H9 (cell line): ENCODE measurements at regions not wholly inside any gene's neighbourhood (a gene's known extent, or its start where the extent isn't known, plus 50 kb on each side); places are given as distances from the start of the nearest gene placed in this dataset.

Source experiments
- DNase-seq: peaks from one replicate; pipeline ENCODE4 v3.0.0-alpha.2; 2017
- H2AFZ ChIP-seq: one replicate; pipeline ENCODE4 v1.6.1; 2013; ENCODE audit warnings: mild to moderate bottlenecking, low read length, control low read depth, moderate library complexity
- H2AK5ac ChIP-seq: 2 replicates; pipeline ENCODE4 v1.6.1; 2013; ENCODE audit warnings: low read length, control low read depth, mixed read lengths; ENCODE audit not compliant: insufficient read length
- H2BK120ac ChIP-seq: one replicate; pipeline ENCODE4 v1.6.1; 2013; ENCODE audit warnings: low read depth, mild to moderate bottlenecking, low read length, control low read depth, inconsistent platforms; ENCODE audit not compliant: poor library complexity, severe bottlenecking
- H2BK12ac ChIP-seq: 2 replicates; pipeline ENCODE4 v1.6.1; 2013; ENCODE audit warnings: low read length, control low read depth, mixed read lengths, low read depth; ENCODE audit not compliant: insufficient read length
- H2BK15ac ChIP-seq: 2 replicates; pipeline ENCODE4 v1.6.1; 2013; ENCODE audit warnings: low read depth, low read length, control low read depth
- H2BK20ac ChIP-seq: one replicate; pipeline ENCODE4 v1.6.1; 2013; ENCODE audit warnings: low read depth, mild to moderate bottlenecking, low read length, control low read depth, inconsistent platforms; ENCODE audit not compliant: poor library complexity, severe bottlenecking
- H2BK5ac ChIP-seq: 2 replicates; pipeline ENCODE4 v1.6.1; 2013; ENCODE audit warnings: low read length, control low read depth, mixed read lengths; ENCODE audit not compliant: insufficient read length
- H3K14ac ChIP-seq: 2 replicates; pipeline ENCODE4 v1.6.1; 2013; ENCODE audit warnings: low read length, control low read depth; ENCODE audit not compliant: insufficient read depth
- H3K18ac ChIP-seq: 2 replicates; pipeline ENCODE4 v1.6.1; 2013; ENCODE audit warnings: low read depth, mild to moderate bottlenecking, mixed read lengths, low read length, control low read depth; ENCODE audit not compliant: insufficient read length
- H3K23ac ChIP-seq: 2 replicates; pipeline ENCODE4 v1.6.1; 2013; ENCODE audit warnings: low read length, control low read depth, mixed read lengths, low read depth; ENCODE audit not compliant: insufficient read length
- H3K23me2 ChIP-seq: 2 replicates; pipeline ENCODE4 v1.6.1; 2013; ENCODE audit warnings: low read depth, mild to moderate bottlenecking, mixed read lengths, low read length, control low read depth; ENCODE audit not compliant: insufficient read length, poor library complexity, severe bottlenecking
- H3K27ac ChIP-seq: 2 replicates; pipeline ENCODE4 v1.5.1; 2013; ENCODE audit warnings: low read length, control low read depth, mixed read lengths, low read depth; ENCODE audit not compliant: insufficient read length
- H3K27me3 ChIP-seq: 2 replicates; pipeline ENCODE4 v1.6.1; 2013; ENCODE audit warnings: low read length, control low read depth, inconsistent platforms; ENCODE audit not compliant: insufficient read depth
- H3K4ac ChIP-seq: 2 replicates; pipeline ENCODE4 v1.6.1; 2013; ENCODE audit warnings: low read depth, mild to moderate bottlenecking, control low read depth, inconsistent platforms, low read length, moderate library complexity
- H3K4me1 ChIP-seq: 2 replicates; pipeline ENCODE4 v1.6.1; 2013; ENCODE audit warnings: low read length, control low read depth, inconsistent platforms; ENCODE audit not compliant: insufficient read depth
- H3K4me2 ChIP-seq: 2 replicates; pipeline ENCODE4 v1.6.1; 2013; ENCODE audit warnings: low read length, control low read depth, mixed read lengths; ENCODE audit not compliant: insufficient read length, insufficient read depth
- H3K56ac ChIP-seq: 2 replicates; pipeline ENCODE4 v1.6.1; 2013; ENCODE audit warnings: low read depth, mild to moderate bottlenecking, mixed read lengths, low read length, control low read depth; ENCODE audit not compliant: insufficient read length
- H3K79me1 ChIP-seq: 2 replicates; pipeline ENCODE4 v1.6.1; 2013; ENCODE audit warnings: low read depth, mild to moderate bottlenecking, moderate library complexity, low read length, control low read depth, inconsistent platforms; ENCODE audit not compliant: insufficient read depth, poor library complexity, severe bottlenecking
- H3K79me2 ChIP-seq: 2 replicates; pipeline ENCODE4 v1.6.1; 2013; ENCODE audit warnings: low read length, control low read depth, inconsistent platforms; ENCODE audit not compliant: insufficient read depth
- H3K9ac ChIP-seq: 2 replicates; pipeline ENCODE4 v1.6.1; 2013; ENCODE audit warnings: low read length, control low read depth, mixed read lengths; ENCODE audit not compliant: insufficient read length; ENCODE audit errors: extremely low read depth
- H3K9me3 ChIP-seq: one replicate; pipeline ENCODE4 v1.6.1; 2013; ENCODE audit warnings: low read depth, low read length, inconsistent platforms; ENCODE audit not compliant: control insufficient read depth
- H3T11ph ChIP-seq: one replicate; pipeline ENCODE4 v1.6.1; 2013; ENCODE audit warnings: mild to moderate bottlenecking, low read length, control low read depth, inconsistent platforms
- H4K20me1 ChIP-seq: one replicate; pipeline ENCODE4 v1.6.1; 2013; ENCODE audit not compliant: control insufficient read depth, insufficient read length, insufficient read depth
- H4K5ac ChIP-seq: 2 replicates; pipeline ENCODE4 v1.6.1; 2013; ENCODE audit warnings: low read depth, mild to moderate bottlenecking, mixed read lengths, low read length, control low read depth; ENCODE audit not compliant: insufficient read length
- H4K8ac ChIP-seq: replicated peaks from 2 replicates; pipeline ENCODE4 v1.6.1; 2013; ENCODE audit warnings: low read length, control low read depth, mixed read lengths, low read depth; ENCODE audit not compliant: insufficient read length
- H4K91ac ChIP-seq: 2 replicates; pipeline ENCODE4 v1.6.1; 2013; ENCODE audit warnings: low read depth, mild to moderate bottlenecking, moderate library complexity, mixed read lengths, low read length, control low read depth; ENCODE audit not compliant: insufficient read length
- H3K27ac Mint-ChIP-seq, 3 experiments: 2 replicates in 2 of 3; 3 replicates in 1 of 3; pipeline ENCODE4 v1.8.0; 2020 to 2021; ENCODE audit warnings: mixed read lengths in 3 of 3, mild to moderate bottlenecking in 1 of 3, moderate library complexity in 1 of 3
- H3K27me3 Mint-ChIP-seq: 2 replicates; pipeline ENCODE4 v1.8.0; 2021; ENCODE audit warnings: low read depth, mild to moderate bottlenecking, moderate library complexity, mixed read lengths
- H3K36me3 Mint-ChIP-seq, 3 experiments: 2 replicates in 2 of 3; 3 replicates in 1 of 3; pipeline ENCODE4 v1.8.0; 2020 to 2021; ENCODE audit warnings: low read depth in 3 of 3, mixed read lengths in 3 of 3; ENCODE audit not compliant: insufficient read depth in 1 of 3
- H3K4me1 Mint-ChIP-seq, 2 experiments: 2 replicates each; pipeline ENCODE4 v1.8.0; 2020; ENCODE audit warnings: mixed read lengths in 2 of 2
- H3K4me3 Mint-ChIP-seq, 2 experiments: 2 replicates in 1 of 2; 3 replicates in 1 of 2; pipeline ENCODE4 v1.8.0; 2020 to 2021; ENCODE audit warnings: mild to moderate bottlenecking in 2 of 2, mixed read lengths in 2 of 2, moderate library complexity in 1 of 2
- H3K9me3 Mint-ChIP-seq, 2 experiments: 2 replicates in 1 of 2; 3 replicates in 1 of 2; pipeline ENCODE4 v1.8.0; 2020; ENCODE audit warnings: mild to moderate bottlenecking in 2 of 2, mixed read lengths in 2 of 2, moderate library complexity in 1 of 2
- WGBS: extraction: QIAGEN DNeasy Blood & Tissue Kit; methylation state at CpG from one replicate; pipeline ENCODE4 v1.1.7; 2013; ENCODE audit warnings: missing lambda C conversion rate, low lambda C conversion rate, mixed read lengths; ENCODE audit not compliant: insufficient read length; ENCODE audit errors: extremely low coverage; 5-methylcytosine and 5-hydroxymethylcytosine counted together
- TF ChIP-seq, protein P1 (sequence below): fragments of 200-600 bp; sonication (generic); conservative IDR thresholded peaks from 3 replicates; pipeline ENCODE4 v1.8.0; 2021; ENCODE audit warnings: antibody characterized with exemption, mild to moderate bottlenecking

DNA sequence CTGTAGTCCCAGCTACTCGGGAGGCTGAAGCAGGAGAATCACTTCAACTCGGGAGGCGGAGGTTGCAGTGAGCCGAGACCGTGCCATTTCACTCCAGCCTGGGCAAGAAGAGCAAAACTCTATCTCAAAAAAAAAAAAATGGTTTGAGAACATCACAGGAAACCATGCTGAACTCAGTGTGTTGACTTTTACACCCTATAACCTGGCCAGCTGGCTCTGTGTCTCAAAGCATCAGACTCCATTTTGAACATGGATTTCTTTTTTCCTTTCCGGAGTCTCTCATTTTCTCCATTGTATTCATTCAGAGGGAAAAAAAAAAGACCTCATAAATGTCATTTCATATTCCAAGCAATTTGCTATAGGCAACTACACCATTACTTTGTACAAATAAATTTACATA, 63.2 kb upstream of the FOXN3 start:
- no peaks in the 10 kb centered on the region for H4K20me1 ChIP-seq
- H2BK5ac ChIP-seq = no peak overlapping the region
- H3K27me3 ChIP-seq = no peaks in the 10 kb centered on the region
- no peaks in the 10 kb centered on the region for H3K9me3 ChIP-seq
- DNase-seq = no peak
- H2AK5ac ChIP-seq = no peak overlapping the region
- no peak overlapping the region for H3K18ac ChIP-seq
- H3K4me1 Mint-ChIP-seq = peaks cover 13 to 22% of the 10 kb centered on the region in 2 experiments
- H4K5ac ChIP-seq = no peak overlapping the region
- no peak overlapping the region for H2AFZ ChIP-seq
- no peak overlapping the region for H2BK20ac ChIP-seq
- no peak overlapping the region for H3K27ac ChIP-seq
- no peak overlapping the region for H3K27ac Mint-ChIP-seq
- H3K27me3 Mint-ChIP-seq = no peaks in the 10 kb centered on the region; the same call in 1 of the 2 replicates
- H3K79me1 ChIP-seq = no peaks in the 10 kb centered on the region
- no peak overlapping the region for H2BK12ac ChIP-seq
- no peak overlapping the region for H2BK15ac ChIP-seq
- H3K14ac ChIP-seq = no peak overlapping the region
- H3K56ac ChIP-seq = no peak overlapping the region
- H3K4me2 ChIP-seq = no peak overlapping the region
- no peak overlapping the region for H4K91ac ChIP-seq
- peaks cover 6 to 33% (median 9%) of the 10 kb centered on the region in 3 experiments; a peak in 6 of 7 replicates for H3K36me3 Mint-ChIP-seq
- no CpG with 5 or more reads among the region's 6 CpGs for WGBS
- no peaks in the 10 kb centered on the region for H3K9me3 Mint-ChIP-seq
- no peaks in the 10 kb centered on the region for H3K79me2 ChIP-seq
- TF ChIP-seq, protein P1, sequence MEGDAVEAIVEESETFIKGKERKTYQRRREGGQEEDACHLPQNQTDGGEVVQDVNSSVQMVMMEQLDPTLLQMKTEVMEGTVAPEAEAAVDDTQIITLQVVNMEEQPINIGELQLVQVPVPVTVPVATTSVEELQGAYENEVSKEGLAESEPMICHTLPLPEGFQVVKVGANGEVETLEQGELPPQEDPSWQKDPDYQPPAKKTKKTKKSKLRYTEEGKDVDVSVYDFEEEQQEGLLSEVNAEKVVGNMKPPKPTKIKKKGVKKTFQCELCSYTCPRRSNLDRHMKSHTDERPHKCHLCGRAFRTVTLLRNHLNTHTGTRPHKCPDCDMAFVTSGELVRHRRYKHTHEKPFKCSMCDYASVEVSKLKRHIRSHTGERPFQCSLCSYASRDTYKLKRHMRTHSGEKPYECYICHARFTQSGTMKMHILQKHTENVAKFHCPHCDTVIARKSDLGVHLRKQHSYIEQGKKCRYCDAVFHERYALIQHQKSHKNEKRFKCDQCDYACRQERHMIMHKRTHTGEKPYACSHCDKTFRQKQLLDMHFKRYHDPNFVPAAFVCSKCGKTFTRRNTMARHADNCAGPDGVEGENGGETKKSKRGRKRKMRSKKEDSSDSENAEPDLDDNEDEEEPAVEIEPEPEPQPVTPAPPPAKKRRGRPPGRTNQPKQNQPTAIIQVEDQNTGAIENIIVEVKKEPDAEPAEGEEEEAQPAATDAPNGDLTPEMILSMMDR = no peak
- H3K9ac ChIP-seq = no peak overlapping the region
- H3K4ac ChIP-seq = no peak overlapping the region
- no peak overlapping the region for H2BK120ac ChIP-seq
- no peaks in the 10 kb centered on the region; the same call in 1 of the 2 replicates for H3K4me1 ChIP-seq
- no peak overlapping the region for H3T11ph ChIP-seq
- H3K23me2 ChIP-seq = no peaks in the 10 kb centered on the region
- no peak overlapping the region for H3K4me3 Mint-ChIP-seq
- H4K8ac ChIP-seq = no peak overlapping the region
- H3K23ac ChIP-seq = no peak overlapping the region
